Suprapubic skin (tissue), 4 donors: ENCODE measurements at regions not wholly inside any gene's neighbourhood (a gene's known extent, or its start where the extent isn't known, plus 50 kb on each side); places are given as distances from the start of the nearest gene placed in this dataset.

Experiments
- DNase-seq, 2 donors: peaks; one replicate each; pipeline ENCODE4 v3.0.0-alpha.2; 2019; ENCODE audit warnings: low spot score in 2 of 2
- H3K27ac ChIP-seq: fragments of 200-600 bp; sonication (generic); one replicate; pipeline ENCODE4 v1.5.1; 2019
- H3K27me3 ChIP-seq: fragments of 200-600 bp; sonication (generic); one replicate; pipeline ENCODE4 v1.5.1; 2019
- H3K36me3 ChIP-seq: fragments of 200-600 bp; sonication (generic); one replicate; pipeline ENCODE4 v1.5.1; 2019
- H3K4me1 ChIP-seq: fragments of 200-600 bp; sonication (generic); one replicate; pipeline ENCODE4 v1.5.1; 2019
- H3K4me3 ChIP-seq: fragments of 200-600 bp; sonication (generic); one replicate; pipeline ENCODE4 v1.5.1; 2019; ENCODE audit warnings: mild to moderate bottlenecking
- H3K9me3 ChIP-seq: fragments of 200-600 bp; sonication (generic); one replicate; pipeline ENCODE4 v1.5.1; 2019
- EP300 ChIP-seq: sonication (generic); formaldehyde crosslinking; IDR thresholded peaks from one replicate; pipeline ENCODE4 v1.6.1; 2017; ENCODE audit warnings: antibody characterized with exemption
- POLR2A ChIP-seq, 2 donors: fragments of 450-650 bp; IDR thresholded peaks; one replicate each; pipeline ENCODE4 v1.6.1; 2017; ENCODE audit warnings: antibody characterized with exemption in 2 of 2, mild to moderate bottlenecking in 2 of 2, moderate library complexity in 2 of 2
- POLR2AphosphoS5 ChIP-seq, 3 donors: sonication (generic); formaldehyde crosslinking; IDR thresholded peaks; one replicate each; pipeline ENCODE4 v1.6.1; 2017; ENCODE audit warnings: antibody characterized with exemption in 3 of 3
- WGBS: methylation state at CpG from one replicate; pipeline ENCODE4 v1.1.5; 2018; 5-methylcytosine and 5-hydroxymethylcytosine counted together
- TF ChIP-seq, protein P1 (sequence below), 2 donors: fragments of 200-600 bp in 1 of 2; fragments of 450-650 bp in 1 of 2; sonication (generic) in 1 of 2; IDR thresholded peaks; one replicate each; pipeline ENCODE4 v1.5.1; 2016 to 2019; ENCODE audit warnings: antibody characterized with exemption in 2 of 2, mild to moderate bottlenecking in 1 of 2, moderate library complexity in 1 of 2

GRCh38 chr13:77425705-77426104 is 98.8 kb upstream of the MYCBP2 start:
- no peak overlapping the region for H3K27ac ChIP-seq
- H3K27me3 ChIP-seq = no peaks in the 10 kb centered on the region
- 87% methylated on average over 5 of the region's 5 CpGs for WGBS
- no peak for DNase-seq
- no peaks in the 10 kb centered on the region for H3K9me3 ChIP-seq
- no peak for TF ChIP-seq EP300
- TF ChIP-seq POLR2A (IDR thresholded peaks at IDR 0.05) = no peak
- no peak for TF ChIP-seq POLR2AphosphoS5 (IDR thresholded peaks at IDR 0.05)
- TF ChIP-seq, protein P1, sequence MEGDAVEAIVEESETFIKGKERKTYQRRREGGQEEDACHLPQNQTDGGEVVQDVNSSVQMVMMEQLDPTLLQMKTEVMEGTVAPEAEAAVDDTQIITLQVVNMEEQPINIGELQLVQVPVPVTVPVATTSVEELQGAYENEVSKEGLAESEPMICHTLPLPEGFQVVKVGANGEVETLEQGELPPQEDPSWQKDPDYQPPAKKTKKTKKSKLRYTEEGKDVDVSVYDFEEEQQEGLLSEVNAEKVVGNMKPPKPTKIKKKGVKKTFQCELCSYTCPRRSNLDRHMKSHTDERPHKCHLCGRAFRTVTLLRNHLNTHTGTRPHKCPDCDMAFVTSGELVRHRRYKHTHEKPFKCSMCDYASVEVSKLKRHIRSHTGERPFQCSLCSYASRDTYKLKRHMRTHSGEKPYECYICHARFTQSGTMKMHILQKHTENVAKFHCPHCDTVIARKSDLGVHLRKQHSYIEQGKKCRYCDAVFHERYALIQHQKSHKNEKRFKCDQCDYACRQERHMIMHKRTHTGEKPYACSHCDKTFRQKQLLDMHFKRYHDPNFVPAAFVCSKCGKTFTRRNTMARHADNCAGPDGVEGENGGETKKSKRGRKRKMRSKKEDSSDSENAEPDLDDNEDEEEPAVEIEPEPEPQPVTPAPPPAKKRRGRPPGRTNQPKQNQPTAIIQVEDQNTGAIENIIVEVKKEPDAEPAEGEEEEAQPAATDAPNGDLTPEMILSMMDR (IDR thresholded peaks at IDR 0.05) = no peak
- no peak overlapping the region for H3K4me3 ChIP-seq
- no peaks in the 10 kb centered on the region for H3K4me1 ChIP-seq
- H3K36me3 ChIP-seq = no peaks in the 10 kb centered on the region

GRCh38 chr13:77423296-77423695 is 96.4 kb upstream of the MYCBP2 start:
- WGBS = 50% methylated on average over 4 of the region's 4 CpGs
- H3K4me3 ChIP-seq = no peak overlapping the region
- H3K27ac ChIP-seq = no peak overlapping the region
- no peaks in the 10 kb centered on the region for H3K4me1 ChIP-seq
- H3K36me3 ChIP-seq = no peaks in the 10 kb centered on the region
- H3K27me3 ChIP-seq = no peaks in the 10 kb centered on the region
- H3K9me3 ChIP-seq = no peaks in the 10 kb centered on the region
- no peak for TF ChIP-seq POLR2A (IDR thresholded peaks at IDR 0.05)
- TF ChIP-seq EP300 = no peak
- TF ChIP-seq, protein P1 (IDR thresholded peaks at IDR 0.05) = no peak
- TF ChIP-seq POLR2AphosphoS5 (IDR thresholded peaks at IDR 0.05) = no peak
- no peak for DNase-seq

DNA sequence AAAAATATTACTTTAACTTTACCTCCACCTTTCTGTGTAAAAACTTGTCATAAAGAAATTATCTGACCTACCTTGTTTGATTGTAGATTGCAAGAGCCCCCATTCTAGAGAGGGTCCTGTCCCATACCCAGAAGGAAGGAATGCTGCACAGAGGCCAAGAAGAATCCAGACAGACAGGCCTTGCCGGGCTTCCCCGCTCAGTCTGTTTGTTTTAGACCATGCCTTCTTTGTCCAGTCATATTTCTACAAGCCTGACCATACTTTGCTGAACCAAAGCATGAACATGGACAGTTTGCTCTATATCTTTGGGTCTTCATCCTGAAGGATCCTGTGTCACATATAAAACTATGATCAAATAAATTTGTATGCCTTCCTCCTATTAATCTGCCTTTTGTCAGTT is 95.8 kb upstream of the MYCBP2 start:
- 87% methylated on average over 2 of the region's 2 CpGs for WGBS
- Histone ChIP-seq H3K27ac (no peak overlapping the region), H3K4me1 (no peaks in the 10 kb centered on the region), H3K36me3 (no peaks in the 10 kb centered on the region), H3K9me3 (no peaks in the 10 kb centered on the region), H3K4me3 (no peak overlapping the region), H3K27me3 (no peaks in the 10 kb centered on the region)
- DNase-seq = no peak
- no peak for TF ChIP-seq EP300
- TF ChIP-seq, protein P1 (IDR thresholded peaks at IDR 0.05) = no peak
- no peak for TF ChIP-seq POLR2AphosphoS5 (IDR thresholded peaks at IDR 0.05)
- no peak for TF ChIP-seq POLR2A (IDR thresholded peaks at IDR 0.05)

DNA sequence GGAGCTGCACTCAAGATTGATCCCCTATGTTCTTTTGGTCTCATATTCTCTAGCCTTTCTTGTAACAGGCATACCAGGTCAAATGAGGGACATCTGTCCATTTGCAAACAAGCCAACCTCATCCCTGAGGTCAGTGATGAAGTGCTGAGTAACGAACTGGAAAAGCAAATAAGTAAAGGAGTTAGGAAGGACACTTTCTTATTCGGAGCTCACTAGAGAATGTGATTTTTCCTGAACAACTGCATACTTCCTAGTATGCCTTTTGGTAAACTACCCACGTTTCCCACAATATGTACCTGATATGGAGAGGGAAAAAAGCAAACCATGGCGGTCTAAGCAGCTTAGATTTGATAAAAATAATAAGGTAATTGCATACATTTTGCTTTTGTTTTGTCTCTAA is 91.0 kb upstream of the MYCBP2 start:
- TF ChIP-seq, protein P1 (IDR thresholded peaks at IDR 0.05) = no peak
- no peak for TF ChIP-seq POLR2AphosphoS5 (IDR thresholded peaks at IDR 0.05)
- TF ChIP-seq POLR2A (IDR thresholded peaks at IDR 0.05) = no peak
- no peak for TF ChIP-seq EP300

GRCh38 chr13:77416666-77417212 is 89.8 kb upstream of the MYCBP2 start:
- no peak for DNase-seq
- Histone ChIP-seq H3K9me3 (no peaks in the 10 kb centered on the region), H3K36me3 (no peaks in the 10 kb centered on the region), H3K4me3 (no peak overlapping the region), H3K4me1 (peaks cover 12% of the 10 kb centered on the region), H3K27ac (no peak overlapping the region), H3K27me3 (no peaks in the 10 kb centered on the region)
- 72% methylated on average over 6 of the region's 6 CpGs for WGBS
- TF ChIP-seq POLR2A (IDR thresholded peaks at IDR 0.05) = no peak
- no peak for TF ChIP-seq EP300
- TF ChIP-seq, protein P1 (IDR thresholded peaks at IDR 0.05) = no peak
- TF ChIP-seq POLR2AphosphoS5 (IDR thresholded peaks at IDR 0.05) = no peak

More for the DNA sequence above, 91.0 kb upstream of the MYCBP2 start:
- Histone ChIP-seq H3K4me1 (peaks cover 12% of the 10 kb centered on the region), H3K27ac (no peak overlapping the region), H3K36me3 (no peaks in the 10 kb centered on the region), H3K27me3 (no peaks in the 10 kb centered on the region), H3K9me3 (no peaks in the 10 kb centered on the region), H3K4me3 (no peak overlapping the region)
- 53% methylated on average over 4 of the region's 4 CpGs for WGBS
- DNase-seq = no peak
